NCI-H2227 (cell line): ENCODE measurements at regions not wholly inside any gene's neighbourhood (a gene's known extent, or its start where the extent isn't known, plus 50 kb on each side); places are given as distances from the start of the nearest gene placed in this dataset.
"Not testable (repeated sequence)": the region's sequence is repeated elsewhere in the genome, so short reads cannot be mapped to it uniquely, and the experiment has no call there.

Experiments used
- DNase-seq: peaks from one replicate; lab custom pipeline; 2025; ENCODE audit not compliant: unreplicated experiment; lab: John Stamatoyannopoulos, UW

- DNase-seq: no peak
Measured at GRCh38 chr7:155377071-155377837, 79.6 kb downstream of the INSIG1 start.

- no peak for DNase-seq
Measured at GRCh38 chr7:155377838-155378579, 79.9 kb upstream of the EN2 start.

GRCh38 chr7:155378580-155378934 is 79.4 kb upstream of the EN2 start:
- DNase-seq: no peak

- no peak for DNase-seq
Measured at GRCh38 chr7:155378959-155379871, 78.7 kb upstream of the EN2 start.

GRCh38 chr7:155380221-155380861 is 77.6 kb upstream of the EN2 start:
- peak; percentile 86 for DNase-seq

GRCh38 chr7:155380976-155381851 is 76.7 kb upstream of the EN2 start:
- no peak for DNase-seq

GRCh38 chr7:155381852-155382801 is 75.8 kb upstream of the EN2 start:
- DNase-seq: peak; percentile 38

- no peak for DNase-seq
Measured at GRCh38 chr7:155382802-155383171, 75.1 kb upstream of the EN2 start.

GRCh38 chr7:155383756-155384491 is 74.0 kb upstream of the EN2 start:
- DNase-seq: no peak

- DNase-seq: no peak
Measured at GRCh38 chr7:155384751-155385150, 73.2 kb upstream of the EN2 start.

- DNase-seq: not testable (repeated sequence)
Measured at GRCh38 chr7:155385182-155385581, 72.7 kb upstream of the EN2 start.

GRCh38 chr7:155386608-155387007 is 71.3 kb upstream of the EN2 start:
- DNase-seq: no peak

GRCh38 chr7:155387066-155387620 is 70.8 kb upstream of the EN2 start:
- DNase-seq: no peak

GRCh38 chr7:155388561-155388960 is 69.4 kb upstream of the EN2 start:
- no peak for DNase-seq

- DNase-seq: no peak
Measured at GRCh38 chr7:155391414-155391813, 66.5 kb upstream of the EN2 start.

- no peak for DNase-seq
Measured at GRCh38 chr7:155392726-155393570, 65.0 kb upstream of the EN2 start.

GRCh38 chr7:155394413-155394812 is 63.5 kb upstream of the EN2 start:
- DNase-seq: no peak
